ENCODE measurements at regions not wholly inside any gene's neighbourhood (a gene's known extent, or its start where the extent isn't known, plus 50 kb on each side); places are given as distances from the start of the nearest gene placed in this dataset.
"Not testable (repeated sequence)": the region's sequence is repeated elsewhere in the genome, so short reads cannot be mapped to it uniquely, and the experiment has no call there.

DNA sequence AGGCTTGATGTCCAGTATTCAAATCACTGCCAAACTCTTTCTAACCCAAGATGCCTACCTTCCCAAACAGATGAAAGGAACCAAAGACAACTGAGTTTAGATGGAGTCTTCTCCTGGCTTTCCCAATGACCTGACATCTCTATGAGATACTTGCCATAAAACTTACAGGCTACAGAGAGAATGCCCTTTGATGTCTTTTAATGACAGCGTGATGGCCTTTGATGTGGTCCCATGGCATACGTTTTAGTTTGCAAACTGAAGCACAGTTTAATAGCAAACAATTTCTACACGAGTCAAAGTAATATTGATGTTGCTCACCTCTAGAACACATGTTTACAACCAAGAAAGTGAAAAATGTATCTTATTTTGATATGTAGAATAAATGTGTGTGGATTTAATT lies 73.2 kb downstream of the ZIC4 start:
- Histone ChIP-seq H3K4me3 (ENCODE audit: low read length in 2 of 2) (no peak overlapping the region), H3K36me3 (ENCODE audit: insufficient read depth, low read length) (no peaks in the 10 kb centered on the region), H3K27ac (ENCODE audit: low read depth, low read length) (no peak overlapping the region), H3K9me3 (ENCODE audit: control insufficient read depth in 1 of 2, low read length in 2 of 2) (no peaks in the 10 kb centered on the region), H3K27me3 (ENCODE audit: insufficient read depth, low read length) (no peaks in the 10 kb centered on the region), H3K4me1 (ENCODE audit: insufficient read depth, low read length) (no peaks in the 10 kb centered on the region)
- Mint-ChIP-seq H3K9me3 (peaks cover 0 to 5% (median 0%) of the 10 kb centered on the region in 8 donors), H3K27me3 (no peaks in the 10 kb centered on the region), H3K4me1 (no peaks in the 10 kb centered on the region), H3K27ac (no peak overlapping the region), H3K4me3 (no peak overlapping the region), H3K36me3 (no peaks in the 10 kb centered on the region)
- intact Hi-C loops (cut with micrococcal nuclease), result no loop called here
- ChIA-PET CTCF (ENCODE audit: partially characterized antibody) (no interaction called here), POLR2A (ENCODE audit: partially characterized antibody) (no interaction called here)
- DNase-seq, result no peak

DNA sequence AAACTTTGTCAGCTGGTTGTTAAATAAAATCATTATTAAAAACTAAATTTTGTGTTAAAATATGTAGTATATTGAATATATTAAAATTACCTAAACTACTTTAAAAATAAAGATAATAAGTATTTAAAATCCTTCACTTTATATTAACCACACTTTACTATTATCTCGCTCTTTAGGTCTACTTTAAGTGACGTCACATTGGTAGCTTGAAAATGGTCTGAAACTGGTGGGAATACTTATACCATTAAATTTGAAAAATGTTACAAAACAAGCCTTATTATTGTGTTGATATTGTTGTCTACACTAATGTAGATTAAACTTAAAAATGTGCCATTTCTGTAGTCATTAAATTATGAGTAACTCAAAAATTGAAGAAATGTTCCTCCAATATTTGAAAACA lies 77.6 kb downstream of the ZIC4 start:
- Histone ChIP-seq H3K4me3 (ENCODE audit: low read length in 2 of 2) (no peak overlapping the region), H3K27ac (ENCODE audit: low read depth, low read length) (no peak overlapping the region), H3K36me3 (ENCODE audit: insufficient read depth, low read length) (no peaks in the 10 kb centered on the region), H3K27me3 (ENCODE audit: insufficient read depth, low read length) (no peaks in the 10 kb centered on the region), H3K9me3 (ENCODE audit: control insufficient read depth in 1 of 2, low read length in 2 of 2) (no peaks in the 10 kb centered on the region), H3K4me1 (ENCODE audit: insufficient read depth, low read length) (no peaks in the 10 kb centered on the region)
- no peaks in the 10 kb centered on the region for H3K4me1 Mint-ChIP-seq
- intact Hi-C loops (cut with micrococcal nuclease), result no loop called here
- H3K27me3 Mint-ChIP-seq, result no peaks in the 10 kb centered on the region
- no peaks in the 10 kb centered on the region for H3K9me3 Mint-ChIP-seq
- no peak overlapping the region for H3K27ac Mint-ChIP-seq
- ChIA-PET POLR2A (ENCODE audit: partially characterized antibody) (no interaction called here), CTCF (ENCODE audit: partially characterized antibody) (no interaction called here)
- no peak overlapping the region for H3K4me3 Mint-ChIP-seq
- no peaks in the 10 kb centered on the region for H3K36me3 Mint-ChIP-seq
- no peak for DNase-seq

DNA sequence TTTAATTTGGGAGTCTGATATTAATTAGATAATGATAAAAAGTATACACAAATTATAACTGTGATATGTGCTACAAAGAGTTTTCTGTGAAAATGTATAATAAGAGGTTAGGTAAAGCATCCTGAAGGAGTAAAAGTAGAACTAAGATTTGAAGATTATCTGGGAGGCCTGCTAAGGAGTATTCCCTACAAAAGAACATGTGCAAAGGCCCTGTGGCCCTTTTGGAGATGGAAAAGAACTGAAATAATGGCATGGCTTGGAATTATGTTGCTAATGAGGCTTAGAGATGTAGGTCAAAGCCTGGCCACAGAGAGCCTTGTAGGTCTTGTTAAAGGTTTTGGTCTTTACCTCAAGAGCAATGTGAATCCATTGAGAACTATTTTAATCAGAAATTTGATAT lies 82.0 kb downstream of the ZIC4 start:
- no peaks in the 10 kb centered on the region for H3K27me3 ChIP-seq (ENCODE audit: insufficient read depth, low read length)
- Mint-ChIP-seq H3K27me3 (no peaks in the 10 kb centered on the region), H3K36me3 (no peaks in the 10 kb centered on the region), H3K4me3 (no peak overlapping the region), H3K4me1 (no peaks in the 10 kb centered on the region), H3K9me3 (peaks cover 0 to 3% (median 2%) of the 10 kb centered on the region in 8 donors), H3K27ac (no peak overlapping the region)
- DNase-seq, result no peak
- no peak overlapping the region for H3K27ac ChIP-seq (ENCODE audit: low read depth, low read length)
- intact Hi-C loops (cut with micrococcal nuclease), result no loop called here
- no peaks in the 10 kb centered on the region for H3K36me3 ChIP-seq (ENCODE audit: insufficient read depth, low read length)
- H3K4me1 ChIP-seq (ENCODE audit: insufficient read depth, low read length), result no peaks in the 10 kb centered on the region
- no peak overlapping the region for H3K4me3 ChIP-seq (ENCODE audit: low read length in 2 of 2)
- no peaks in the 10 kb centered on the region for H3K9me3 ChIP-seq (ENCODE audit: control insufficient read depth in 1 of 2, low read length in 2 of 2)
- ChIA-PET POLR2A (ENCODE audit: partially characterized antibody) (no interaction called here), CTCF (ENCODE audit: partially characterized antibody) (no interaction called here)

DNA sequence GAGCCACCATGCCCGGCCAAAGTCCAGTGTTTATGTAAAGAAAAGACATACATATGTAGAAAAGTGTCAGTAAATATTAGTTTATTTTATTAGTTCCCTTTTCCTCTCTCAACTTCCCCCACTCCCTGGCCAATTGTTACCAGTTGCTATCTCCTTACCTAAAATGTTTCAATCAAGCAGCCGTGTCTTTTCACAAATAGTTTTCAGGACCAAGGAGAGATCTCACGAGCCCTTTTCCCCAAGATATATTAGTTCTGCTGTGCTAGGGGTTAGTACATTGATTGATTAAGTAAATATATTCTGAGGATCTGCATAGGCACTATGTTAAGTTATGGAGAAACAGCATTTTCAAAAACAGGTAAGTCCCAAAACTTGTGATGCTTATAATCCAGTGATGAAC lies 87.4 kb downstream of the ZIC4 start:
- Mint-ChIP-seq H3K27ac (no peak overlapping the region), H3K9me3 (peaks cover 0 to 8% (median 4%) of the 10 kb centered on the region in 8 donors), H3K4me1 (no peaks in the 10 kb centered on the region), H3K27me3 (no peaks in the 10 kb centered on the region), H3K4me3 (no peak overlapping the region), H3K36me3 (no peaks in the 10 kb centered on the region)
- no peaks in the 10 kb centered on the region for H3K27me3 ChIP-seq (ENCODE audit: insufficient read depth, low read length)
- H3K9me3 ChIP-seq (ENCODE audit: control insufficient read depth in 1 of 2, low read length in 2 of 2), result no peaks in the 10 kb centered on the region
- no peak overlapping the region for H3K27ac ChIP-seq (ENCODE audit: low read depth, low read length)
- no peak for DNase-seq
- ChIA-PET CTCF (ENCODE audit: partially characterized antibody) (no interaction called here), POLR2A (ENCODE audit: partially characterized antibody) (no interaction called here)
- H3K4me3 ChIP-seq (ENCODE audit: low read length in 2 of 2), result no peak overlapping the region
- intact Hi-C loops (cut with micrococcal nuclease), result no loop called here
- H3K36me3 ChIP-seq (ENCODE audit: insufficient read depth, low read length), result no peaks in the 10 kb centered on the region
- H3K4me1 ChIP-seq (ENCODE audit: insufficient read depth, low read length), result no peaks in the 10 kb centered on the region

DNA sequence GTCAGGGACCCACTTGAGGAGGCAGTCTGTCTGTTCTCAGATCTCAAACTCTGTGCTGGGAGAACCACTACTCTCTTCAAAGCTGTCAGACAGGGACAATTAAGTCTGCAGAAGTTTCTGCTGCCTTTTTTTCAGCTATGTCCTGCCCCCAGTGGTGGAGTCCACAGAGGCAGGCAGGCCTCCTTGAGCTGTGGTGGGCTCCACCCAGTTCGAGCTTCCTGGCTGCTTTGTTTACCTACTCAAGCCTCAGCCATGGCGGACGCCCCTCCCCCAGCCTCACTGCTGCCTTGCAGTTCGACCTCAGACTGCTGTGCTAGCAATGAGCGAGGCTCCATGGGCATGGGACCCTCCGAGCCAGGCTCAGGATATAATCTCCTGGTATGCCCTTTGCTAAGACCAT lies 89.3 kb downstream of the ZIC4 start:
- H3K9me3 Mint-ChIP-seq; intact Hi-C loops (cut with micrococcal nuclease); H3K4me1 Mint-ChIP-seq; H3K36me3 ChIP-seq (ENCODE audit: insufficient read depth, low read length); H3K27ac ChIP-seq (ENCODE audit: low read depth, low read length); DNase-seq; H3K27me3 Mint-ChIP-seq; H3K27ac Mint-ChIP-seq; H3K4me3 ChIP-seq (ENCODE audit: low read length in 2 of 2); H3K36me3 Mint-ChIP-seq; H3K9me3 ChIP-seq (ENCODE audit: control insufficient read depth in 1 of 2, low read length in 2 of 2); H3K4me1 ChIP-seq (ENCODE audit: insufficient read depth, low read length); POLR2A ChIA-PET (ENCODE audit: partially characterized antibody); H3K27me3 ChIP-seq (ENCODE audit: insufficient read depth, low read length); CTCF ChIA-PET (ENCODE audit: partially characterized antibody); H3K4me3 Mint-ChIP-seq: not testable (repeated sequence)

DNA sequence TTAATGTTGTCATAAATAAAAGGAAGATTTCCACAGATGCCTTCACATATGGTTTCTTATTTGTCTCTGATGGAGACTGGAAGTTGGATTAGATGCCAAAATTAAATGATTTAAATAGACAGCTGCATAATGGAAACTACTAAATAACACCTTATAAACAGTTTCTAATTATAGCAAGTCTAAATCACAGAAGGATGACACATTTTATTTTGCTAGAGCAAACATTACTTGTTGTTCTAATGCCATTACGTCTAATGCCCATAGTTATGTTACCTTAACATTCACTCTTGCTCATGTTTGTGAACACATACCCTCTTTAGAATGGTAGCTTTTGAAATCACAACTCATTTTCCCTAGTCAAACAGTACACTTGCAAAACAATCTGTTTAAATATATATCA lies 92.8 kb downstream of the ZIC4 start:
- H3K4me1 Mint-ChIP-seq, result no peaks in the 10 kb centered on the region
- intact Hi-C loops (cut with micrococcal nuclease), result no loop called here
- H3K27me3 ChIP-seq (ENCODE audit: insufficient read depth, low read length), result no peaks in the 10 kb centered on the region
- no peaks in the 10 kb centered on the region for H3K36me3 Mint-ChIP-seq
- H3K27ac Mint-ChIP-seq, result no peak overlapping the region
- no peaks in the 10 kb centered on the region for H3K27me3 Mint-ChIP-seq
- ChIA-PET POLR2A (ENCODE audit: partially characterized antibody) (no interaction called here), CTCF (ENCODE audit: partially characterized antibody) (no interaction called here)
- no peaks in the 10 kb centered on the region for H3K36me3 ChIP-seq (ENCODE audit: insufficient read depth, low read length)
- no peak overlapping the region for H3K27ac ChIP-seq (ENCODE audit: low read depth, low read length)
- DNase-seq, result no peak
- H3K4me1 ChIP-seq (ENCODE audit: insufficient read depth, low read length), result no peaks in the 10 kb centered on the region
- no peak overlapping the region for H3K4me3 ChIP-seq (ENCODE audit: low read length in 2 of 2)
- H3K9me3 Mint-ChIP-seq, result peaks cover 0 to 7% (median under 1%) of the 10 kb centered on the region in 8 donors
- no peak overlapping the region for H3K4me3 Mint-ChIP-seq
- H3K9me3 ChIP-seq (ENCODE audit: control insufficient read depth in 1 of 2, low read length in 2 of 2), result no peaks in the 10 kb centered on the region

DNA sequence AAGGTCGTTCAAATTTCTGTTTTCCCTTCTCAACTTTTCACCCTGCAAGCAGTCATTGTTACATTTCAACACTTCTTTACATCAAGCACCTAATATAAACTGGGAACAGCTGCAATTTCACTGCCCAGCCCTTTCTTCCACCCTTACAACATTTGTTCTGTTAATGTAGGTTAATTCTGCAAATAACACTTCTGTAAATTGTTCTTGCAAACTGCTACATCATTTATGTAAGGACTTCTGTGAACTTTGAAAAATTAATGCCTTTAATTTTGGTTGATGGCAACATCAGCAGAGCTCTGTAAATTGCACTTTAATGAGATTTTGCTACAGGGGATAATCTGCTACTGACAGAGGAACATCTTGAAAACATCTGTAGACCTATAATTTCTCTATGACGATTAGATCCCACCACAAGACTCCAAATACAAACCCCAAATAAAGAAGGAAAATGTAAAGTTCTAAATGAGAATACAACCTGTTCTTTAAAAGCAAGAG lies 93.5 kb downstream of the ZIC4 start:
- Histone ChIP-seq H3K36me3 (ENCODE audit: insufficient read depth, low read length) (no peaks in the 10 kb centered on the region), H3K27ac (ENCODE audit: low read depth, low read length) (no peak overlapping the region), H3K27me3 (ENCODE audit: insufficient read depth, low read length) (no peaks in the 10 kb centered on the region), H3K4me3 (ENCODE audit: low read length in 2 of 2) (no peak overlapping the region), H3K4me1 (ENCODE audit: insufficient read depth, low read length) (no peaks in the 10 kb centered on the region), H3K9me3 (ENCODE audit: control insufficient read depth in 1 of 2, low read length in 2 of 2) (no peaks in the 10 kb centered on the region)
- Mint-ChIP-seq H3K27me3 (no peaks in the 10 kb centered on the region), H3K36me3 (no peaks in the 10 kb centered on the region), H3K4me1 (no peaks in the 10 kb centered on the region), H3K9me3 (peaks cover 0 to 7% (median under 1%) of the 10 kb centered on the region in 8 donors), H3K4me3 (no peak overlapping the region), H3K27ac (no peak overlapping the region)
- DNase-seq, result no peak
- ChIA-PET CTCF (ENCODE audit: partially characterized antibody) (no interaction called here), POLR2A (ENCODE audit: partially characterized antibody) (no interaction called here)
- intact Hi-C loops (cut with micrococcal nuclease), result no loop called here

DNA sequence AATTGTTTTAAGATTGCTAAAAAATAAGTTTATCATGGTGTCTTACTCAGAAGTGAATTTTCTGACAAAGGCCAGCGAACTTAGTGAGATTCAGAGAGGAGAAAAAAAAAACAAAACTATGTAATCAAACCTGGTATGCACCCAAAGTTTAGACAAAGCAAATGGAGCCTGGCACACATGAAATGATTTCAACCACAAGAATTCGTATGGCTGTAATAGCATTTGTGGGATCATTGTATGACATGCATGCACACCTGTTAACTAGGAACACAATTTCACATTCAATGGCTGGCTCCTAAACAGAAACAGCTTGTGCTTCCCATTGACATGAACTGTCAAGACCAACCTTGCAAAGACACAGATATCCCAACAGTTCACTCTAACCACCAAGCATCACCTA lies 94.6 kb downstream of the ZIC4 start:
- no peak overlapping the region for H3K27ac ChIP-seq (ENCODE audit: low read depth, low read length)
- no peak overlapping the region for H3K4me3 Mint-ChIP-seq
- no peak overlapping the region for H3K27ac Mint-ChIP-seq
- no peaks in the 10 kb centered on the region for H3K36me3 Mint-ChIP-seq
- H3K4me1 Mint-ChIP-seq, result no peaks in the 10 kb centered on the region
- no peaks in the 10 kb centered on the region for H3K36me3 ChIP-seq (ENCODE audit: insufficient read depth, low read length)
- H3K4me3 ChIP-seq (ENCODE audit: low read length in 2 of 2), result no peak overlapping the region
- intact Hi-C loops (cut with micrococcal nuclease), result no loop called here
- CTCF ChIA-PET (ENCODE audit: partially characterized antibody), result no interaction called here
- POLR2A ChIA-PET (ENCODE audit: partially characterized antibody), result no interaction called here
- H3K27me3 ChIP-seq (ENCODE audit: insufficient read depth, low read length), result no peaks in the 10 kb centered on the region
- no peaks in the 10 kb centered on the region for H3K4me1 ChIP-seq (ENCODE audit: insufficient read depth, low read length)
- H3K27me3 Mint-ChIP-seq, result no peaks in the 10 kb centered on the region
- H3K9me3 ChIP-seq (ENCODE audit: control insufficient read depth in 1 of 2, low read length in 2 of 2), result no peaks in the 10 kb centered on the region
- no peak for DNase-seq
- peaks cover 0 to 7% (median 2%) of the 10 kb centered on the region in 8 donors for H3K9me3 Mint-ChIP-seq

Measured in CD4-positive, alpha-beta memory T cell (primary cell).